ENCODE measurements at regions not wholly inside any gene's neighbourhood (a gene's known extent, or its start where the extent isn't known, plus 50 kb on each side); places are given as distances from the start of the nearest gene placed in this dataset.

GRCh38 chr2:2746731-2747130, 415.7 kb upstream of the MYT1L start:
- H3K27ac Mint-ChIP-seq: no peak overlapping the region
- H3K36me3 Mint-ChIP-seq (ENCODE audit: insufficient read depth): no peaks in the 10 kb centered on the region
- no peak for DNase-seq (ENCODE audit: low spot score, unreplicated experiment)
- H3K27me3 Mint-ChIP-seq: peaks cover 3% of the 10 kb centered on the region
- peaks cover 12% of the 10 kb centered on the region for H3K4me1 Mint-ChIP-seq (ENCODE audit: low read depth)
- no peak for TF ChIP-seq CTCF (IDR thresholded peaks at IDR 0.05; ENCODE audit: unreplicated experiment)
- no peak overlapping the region for H3K4me3 Mint-ChIP-seq (ENCODE audit: low read depth)
- peaks cover 8% of the 10 kb centered on the region for H3K9me3 Mint-ChIP-seq (ENCODE audit: low read depth)

- Mint-ChIP-seq H3K9me3 (ENCODE audit: low read depth) (peaks cover 2% of the 10 kb centered on the region), H3K36me3 (ENCODE audit: insufficient read depth) (no peaks in the 10 kb centered on the region), H3K4me1 (ENCODE audit: low read depth) (peaks cover 12% of the 10 kb centered on the region), H3K4me3 (ENCODE audit: low read depth) (no peak overlapping the region), H3K27me3 (peaks cover 4% of the 10 kb centered on the region), H3K27ac (no peak overlapping the region)
- TF ChIP-seq CTCF (IDR thresholded peaks at IDR 0.05; ENCODE audit: unreplicated experiment): no peak
- DNase-seq (ENCODE audit: low spot score, unreplicated experiment): no peak
Measured at GRCh38 chr2:2744958-2745715, 414.1 kb upstream of the MYT1L start.

- no peak overlapping the region for H3K27ac Mint-ChIP-seq
Measured at GRCh38 chr2:2744107-2744506, 413.0 kb upstream of the MYT1L start.

GRCh38 chr2:2743164-2743571, 412.1 kb upstream of the MYT1L start:
- DNase-seq (ENCODE audit: low spot score, unreplicated experiment): no peak
- H3K4me1 Mint-ChIP-seq (ENCODE audit: low read depth): peaks cover 12% of the 10 kb centered on the region
- peaks cover 10% of the 10 kb centered on the region for H3K27me3 Mint-ChIP-seq
- H3K36me3 Mint-ChIP-seq (ENCODE audit: insufficient read depth): no peaks in the 10 kb centered on the region
- no peak for TF ChIP-seq CTCF (IDR thresholded peaks at IDR 0.05; ENCODE audit: unreplicated experiment)
- no peak overlapping the region for H3K4me3 Mint-ChIP-seq (ENCODE audit: low read depth)
- H3K27ac Mint-ChIP-seq: no peak overlapping the region
- H3K9me3 Mint-ChIP-seq (ENCODE audit: low read depth): no peaks in the 10 kb centered on the region

More at GRCh38 chr2:2744107-2744506, 413.0 kb upstream of the MYT1L start:
- no peak for TF ChIP-seq CTCF (IDR thresholded peaks at IDR 0.05; ENCODE audit: unreplicated experiment)
- Mint-ChIP-seq H3K9me3 (ENCODE audit: low read depth) (no peaks in the 10 kb centered on the region), H3K4me1 (ENCODE audit: low read depth) (peaks cover 12% of the 10 kb centered on the region), H3K4me3 (ENCODE audit: low read depth) (no peak overlapping the region), H3K36me3 (ENCODE audit: insufficient read depth) (no peaks in the 10 kb centered on the region), H3K27me3 (peaks cover 10% of the 10 kb centered on the region)
- no peak for DNase-seq (ENCODE audit: low spot score, unreplicated experiment)

GRCh38 chr2:2742726-2743125, 411.7 kb upstream of the MYT1L start:
- Mint-ChIP-seq H3K36me3 (ENCODE audit: insufficient read depth) (no peaks in the 10 kb centered on the region), H3K4me1 (ENCODE audit: low read depth) (peaks cover 12% of the 10 kb centered on the region), H3K4me3 (ENCODE audit: low read depth) (no peak overlapping the region), H3K27ac (no peak overlapping the region), H3K27me3 (peaks cover 10% of the 10 kb centered on the region), H3K9me3 (ENCODE audit: low read depth) (no peaks in the 10 kb centered on the region)
- no peak for TF ChIP-seq CTCF (IDR thresholded peaks at IDR 0.05; ENCODE audit: unreplicated experiment)
- DNase-seq (ENCODE audit: low spot score, unreplicated experiment): no peak

Measured in progenitor cell of endocrine pancreas (in vitro differentiated cells).